ENCODE measurements at regions not wholly inside any gene's neighbourhood (a gene's known extent, or its start where the extent isn't known, plus 50 kb on each side); places are given as distances from the start of the nearest gene placed in this dataset.

DNA sequence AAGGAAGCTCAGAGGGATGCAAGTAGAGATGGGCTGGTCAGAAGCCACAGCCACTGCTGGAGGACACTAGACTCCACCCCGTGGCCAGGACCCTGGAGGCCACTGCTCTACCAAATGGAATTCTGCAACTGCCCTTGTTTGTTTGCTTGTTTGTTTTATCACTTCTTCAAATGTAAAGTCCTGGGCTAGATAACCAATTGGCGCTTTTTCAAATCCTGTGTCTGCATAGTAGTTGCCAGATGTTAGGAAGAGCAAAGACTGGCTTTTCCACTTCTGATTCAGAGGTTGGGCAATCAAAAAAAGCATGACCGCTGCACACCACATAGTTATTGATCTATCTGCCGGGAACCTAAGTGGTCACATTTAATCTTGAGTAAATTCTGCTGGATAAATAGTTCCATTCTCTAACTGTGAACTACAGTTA, 255.2 kb upstream of the SFRP2 start:
- Histone ChIP-seq H3K9ac (ENCODE audit: control insufficient read depth, insufficient read depth, low read length) (no peak overlapping the region), H3K4me1 (ENCODE audit: control insufficient read depth, insufficient read depth, low read length) (no peaks in the 10 kb centered on the region), H3K79me2 (ENCODE audit: control insufficient read depth, insufficient read depth, low read length) (no peaks in the 10 kb centered on the region), H3K27ac (ENCODE audit: control insufficient read depth, insufficient read depth) (no peak overlapping the region), H3K4me3 (no peak overlapping the region), H3K9me3 (replicated peaks; ENCODE audit: control insufficient read depth, insufficient read depth, low read length) (no peaks in the 10 kb centered on the region), H2AFZ (ENCODE audit: control insufficient read depth, low read depth, low read length) (no peak overlapping the region), H3K27me3 (replicated peaks in 1 of 2; ENCODE audit: control insufficient read depth in 2 of 2, insufficient read depth in 2 of 2, low read length in 1 of 2) (no peaks in the 10 kb centered on the region; a peak in 1 of 4 replicates), H3K36me3 (ENCODE audit: control insufficient read depth in 2 of 2, insufficient read depth in 2 of 2, low read length in 1 of 2) (no peaks in the 10 kb centered on the region), H3K4me2 (ENCODE audit: control insufficient read depth, insufficient read depth) (no peak overlapping the region), H4K20me1 (ENCODE audit: control insufficient read depth, insufficient read depth) (no peaks in the 10 kb centered on the region)
- BruUV-seq (replicated peaks): no TSS peak
- in situ Hi-C loops (cut with MboI) (no loop called here), intact Hi-C loops (cut with micrococcal nuclease; ENCODE audit: unreplicated experiment) (no loop called here)
- ChIA-PET CTCF (interaction anchor here (0.5 kb wide), 1 partner anchor 13 kb away, joined by 3 read pairs; no protein-coding TSS in a partner anchor), POLR2A (no interaction called here), RAD21 (ENCODE audit: unreplicated experiment) (no interaction called here), SMC1A (ENCODE audit: uncharacterized antibody, unreplicated experiment) (no interaction called here)
- no peak for ATAC-seq
- FAIRE-seq: no peak
- no peak for DNase-seq (ENCODE audit: low read depth, low spot score)
- WGBS (ENCODE audit: insufficient coverage, insufficient replicate concordance, low lambda C conversion rate, missing lambda C conversion rate): 24% methylated on average over 4 of the region's 4 CpGs
- TF ChIP-seq BMI1 (IDR thresholded peaks at IDR 0.05; ENCODE audit: borderline replicate concordance) (no peak), ZNF622 (IDR thresholded peaks at IDR 0.05) (no peak), ZSCAN29 (IDR thresholded peaks at IDR 0.05) (no peak)

DNA sequence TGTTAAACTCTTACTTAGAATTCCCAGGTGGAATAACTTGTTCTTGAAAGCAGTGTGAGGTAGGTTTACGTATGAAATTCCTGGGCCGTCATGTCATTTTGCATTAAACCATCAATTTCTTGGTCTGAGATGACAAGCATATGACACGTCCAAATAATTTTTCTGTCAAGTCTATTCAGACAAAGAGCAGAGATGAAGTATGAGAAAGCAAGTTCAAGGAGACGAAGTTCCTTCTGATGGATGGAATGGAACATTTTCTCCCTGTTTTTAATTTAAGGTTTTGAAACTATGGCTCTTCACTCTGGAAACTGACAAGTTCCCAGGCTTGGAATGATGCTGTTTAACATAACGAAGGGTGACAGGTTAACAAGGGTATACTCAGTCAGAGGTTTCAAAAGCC, 252.8 kb upstream of the SFRP2 start:
- no TSS peak for BruUV-seq (replicated peaks)
- Histone ChIP-seq H3K9ac (ENCODE audit: control insufficient read depth, insufficient read depth, low read length) (no peak overlapping the region), H3K36me3 (ENCODE audit: control insufficient read depth in 2 of 2, insufficient read depth in 2 of 2, low read length in 1 of 2) (no peaks in the 10 kb centered on the region), H3K9me3 (replicated peaks; ENCODE audit: control insufficient read depth, insufficient read depth, low read length) (no peaks in the 10 kb centered on the region), H4K20me1 (ENCODE audit: control insufficient read depth, insufficient read depth) (no peaks in the 10 kb centered on the region), H3K27me3 (replicated peaks in 1 of 2; ENCODE audit: control insufficient read depth in 2 of 2, insufficient read depth in 2 of 2, low read length in 1 of 2) (no peaks in the 10 kb centered on the region; a peak in 1 of 4 replicates), H3K79me2 (ENCODE audit: control insufficient read depth, insufficient read depth, low read length) (no peaks in the 10 kb centered on the region), H2AFZ (ENCODE audit: control insufficient read depth, low read depth, low read length) (no peak overlapping the region), H3K4me2 (ENCODE audit: control insufficient read depth, insufficient read depth) (no peak overlapping the region), H3K4me3 (no peak overlapping the region), H3K4me1 (ENCODE audit: control insufficient read depth, insufficient read depth, low read length) (no peaks in the 10 kb centered on the region), H3K27ac (ENCODE audit: control insufficient read depth, insufficient read depth) (no peak overlapping the region)
- intact Hi-C loops (cut with micrococcal nuclease; ENCODE audit: unreplicated experiment) (no loop called here), in situ Hi-C loops (cut with MboI) (no loop called here)
- POLR2A ChIA-PET: no interaction called here
- 30% methylated on average over 5 of the region's 5 CpGs for WGBS (ENCODE audit: insufficient coverage, insufficient replicate concordance, low lambda C conversion rate, missing lambda C conversion rate)
- no peak for ATAC-seq
- no peak for FAIRE-seq
- CTCF ChIA-PET: no interaction called here
- no peak for DNase-seq (ENCODE audit: low read depth, low spot score)
- TF ChIP-seq STAT3 (IDR thresholded peaks at IDR 0.05; ENCODE audit: low read depth, low read length): no peak
- TF ChIP-seq, protein P1, sequence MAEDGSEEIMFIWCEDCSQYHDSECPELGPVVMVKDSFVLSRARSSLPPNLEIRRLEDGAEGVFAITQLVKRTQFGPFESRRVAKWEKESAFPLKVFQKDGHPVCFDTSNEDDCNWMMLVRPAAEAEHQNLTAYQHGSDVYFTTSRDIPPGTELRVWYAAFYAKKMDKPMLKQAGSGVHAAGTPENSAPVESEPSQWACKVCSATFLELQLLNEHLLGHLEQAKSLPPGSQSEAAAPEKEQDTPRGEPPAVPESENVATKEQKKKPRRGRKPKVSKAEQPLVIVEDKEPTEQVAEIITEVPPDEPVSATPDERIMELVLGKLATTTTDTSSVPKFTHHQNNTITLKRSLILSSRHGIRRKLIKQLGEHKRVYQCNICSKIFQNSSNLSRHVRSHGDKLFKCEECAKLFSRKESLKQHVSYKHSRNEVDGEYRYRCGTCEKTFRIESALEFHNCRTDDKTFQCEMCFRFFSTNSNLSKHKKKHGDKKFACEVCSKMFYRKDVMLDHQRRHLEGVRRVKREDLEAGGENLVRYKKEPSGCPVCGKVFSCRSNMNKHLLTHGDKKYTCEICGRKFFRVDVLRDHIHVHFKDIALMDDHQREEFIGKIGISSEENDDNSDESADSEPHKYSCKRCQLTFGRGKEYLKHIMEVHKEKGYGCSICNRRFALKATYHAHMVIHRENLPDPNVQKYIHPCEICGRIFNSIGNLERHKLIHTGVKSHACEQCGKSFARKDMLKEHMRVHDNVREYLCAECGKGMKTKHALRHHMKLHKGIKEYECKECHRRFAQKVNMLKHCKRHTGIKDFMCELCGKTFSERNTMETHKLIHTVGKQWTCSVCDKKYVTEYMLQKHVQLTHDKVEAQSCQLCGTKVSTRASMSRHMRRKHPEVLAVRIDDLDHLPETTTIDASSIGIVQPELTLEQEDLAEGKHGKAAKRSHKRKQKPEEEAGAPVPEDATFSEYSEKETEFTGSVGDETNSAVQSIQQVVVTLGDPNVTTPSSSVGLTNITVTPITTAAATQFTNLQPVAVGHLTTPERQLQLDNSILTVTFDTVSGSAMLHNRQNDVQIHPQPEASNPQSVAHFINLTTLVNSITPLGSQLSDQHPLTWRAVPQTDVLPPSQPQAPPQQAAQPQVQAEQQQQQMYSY (CRISPR knock-in tag; IDR thresholded peaks at IDR 0.05): no peak
- TF ChIP-seq, protein P2, sequence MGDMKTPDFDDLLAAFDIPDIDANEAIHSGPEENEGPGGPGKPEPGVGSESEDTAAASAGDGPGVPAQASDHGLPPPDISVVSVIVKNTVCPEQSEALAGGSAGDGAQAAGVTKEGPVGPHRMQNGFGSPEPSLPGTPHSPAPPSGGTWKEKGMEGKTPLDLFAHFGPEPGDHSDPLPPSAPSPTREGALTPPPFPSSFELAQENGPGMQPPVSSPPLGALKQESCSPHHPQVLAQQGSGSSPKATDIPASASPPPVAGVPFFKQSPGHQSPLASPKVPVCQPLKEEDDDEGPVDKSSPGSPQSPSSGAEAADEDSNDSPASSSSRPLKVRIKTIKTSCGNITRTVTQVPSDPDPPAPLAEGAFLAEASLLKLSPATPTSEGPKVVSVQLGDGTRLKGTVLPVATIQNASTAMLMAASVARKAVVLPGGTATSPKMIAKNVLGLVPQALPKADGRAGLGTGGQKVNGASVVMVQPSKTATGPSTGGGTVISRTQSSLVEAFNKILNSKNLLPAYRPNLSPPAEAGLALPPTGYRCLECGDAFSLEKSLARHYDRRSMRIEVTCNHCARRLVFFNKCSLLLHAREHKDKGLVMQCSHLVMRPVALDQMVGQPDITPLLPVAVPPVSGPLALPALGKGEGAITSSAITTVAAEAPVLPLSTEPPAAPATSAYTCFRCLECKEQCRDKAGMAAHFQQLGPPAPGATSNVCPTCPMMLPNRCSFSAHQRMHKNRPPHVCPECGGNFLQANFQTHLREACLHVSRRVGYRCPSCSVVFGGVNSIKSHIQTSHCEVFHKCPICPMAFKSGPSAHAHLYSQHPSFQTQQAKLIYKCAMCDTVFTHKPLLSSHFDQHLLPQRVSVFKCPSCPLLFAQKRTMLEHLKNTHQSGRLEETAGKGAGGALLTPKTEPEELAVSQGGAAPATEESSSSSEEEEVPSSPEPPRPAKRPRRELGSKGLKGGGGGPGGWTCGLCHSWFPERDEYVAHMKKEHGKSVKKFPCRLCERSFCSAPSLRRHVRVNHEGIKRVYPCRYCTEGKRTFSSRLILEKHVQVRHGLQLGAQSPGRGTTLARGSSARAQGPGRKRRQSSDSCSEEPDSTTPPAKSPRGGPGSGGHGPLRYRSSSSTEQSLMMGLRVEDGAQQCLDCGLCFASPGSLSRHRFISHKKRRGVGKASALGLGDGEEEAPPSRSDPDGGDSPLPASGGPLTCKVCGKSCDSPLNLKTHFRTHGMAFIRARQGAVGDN (IDR thresholded peaks at IDR 0.05): no peak
- RAD21 ChIA-PET (ENCODE audit: unreplicated experiment): no interaction called here
- SMC1A ChIA-PET (ENCODE audit: uncharacterized antibody, unreplicated experiment): no interaction called here
